Mesenchymal stem cell (in vitro differentiated cells and primary cell): ENCODE measurements at regions not wholly inside any gene's neighbourhood (a gene's known extent, or its start where the extent isn't known, plus 50 kb on each side); places are given as distances from the start of the nearest gene placed in this dataset.

Source experiments
- DNase-seq: peaks from one replicate; pipeline ENCODE4 v3.0.0-alpha.2; 2013
- H2AFZ ChIP-seq: one replicate; pipeline ENCODE4 v1.6.1; 2013; ENCODE audit warnings: low read depth, mild to moderate bottlenecking, control low read depth, inconsistent platforms, low read length, moderate library complexity
- H2AK5ac ChIP-seq: 2 replicates; pipeline ENCODE4 v1.6.1; 2013; ENCODE audit warnings: low read length, moderate library complexity, mild to moderate bottlenecking, inconsistent platforms; ENCODE audit not compliant: severe bottlenecking
- H2BK120ac ChIP-seq: one replicate; pipeline ENCODE4 v1.6.1; 2013; ENCODE audit warnings: low read depth, mild to moderate bottlenecking, inconsistent platforms, low read length, moderate library complexity
- H2BK12ac ChIP-seq, 2 experiments: one replicate each; pipeline ENCODE4 v1.6.1; 2013; ENCODE audit warnings: inconsistent platforms in 2 of 2, low read length in 2 of 2, mild to moderate bottlenecking in 2 of 2, moderate library complexity in 2 of 2, control low read depth in 1 of 2
- H2BK15ac ChIP-seq: one replicate; pipeline ENCODE4 v1.6.1; 2013; ENCODE audit warnings: mild to moderate bottlenecking, low read depth, inconsistent platforms; ENCODE audit not compliant: poor library complexity, severe bottlenecking
- H2BK5ac ChIP-seq: 2 replicates; pipeline ENCODE4 v1.6.1; 2013; ENCODE audit warnings: low read depth, mild to moderate bottlenecking, low read length, control low read depth, inconsistent platforms; ENCODE audit not compliant: poor library complexity, severe bottlenecking
- H3K14ac ChIP-seq, 2 experiments: one replicate each; pipeline ENCODE4 v1.6.1; 2013; ENCODE audit warnings: inconsistent platforms in 2 of 2, low read length in 2 of 2, control low read depth in 1 of 2, mild to moderate bottlenecking in 1 of 2, moderate library complexity in 1 of 2
- H3K18ac ChIP-seq, 2 experiments: one replicate each; pipeline ENCODE4 v1.6.1; 2013; ENCODE audit warnings: inconsistent platforms in 2 of 2, low read length in 2 of 2, control low read depth in 1 of 2, low read depth in 1 of 2, mild to moderate bottlenecking in 1 of 2
- H3K23ac ChIP-seq, 2 experiments: one replicate each; pipeline ENCODE4 v1.6.1; 2013; ENCODE audit warnings: inconsistent platforms in 2 of 2, low read length in 2 of 2, mild to moderate bottlenecking in 2 of 2, moderate library complexity in 2 of 2, control low read depth in 1 of 2
- H3K27ac ChIP-seq: 2 replicates; pipeline ENCODE4 v1.5.1; 2013; ENCODE audit warnings: mild to moderate bottlenecking, moderate library complexity, low read length, control low read depth, inconsistent platforms; ENCODE audit not compliant: poor library complexity, severe bottlenecking
- H3K27me3 ChIP-seq, 2 experiments: 2 replicates each; pipeline versions ENCODE4 v1.6.1 to v1.7.0; 2013; ENCODE audit warnings: low read length in 2 of 2, mild to moderate bottlenecking in 2 of 2, moderate library complexity in 2 of 2, control low read depth in 1 of 2, inconsistent platforms in 1 of 2; ENCODE audit not compliant: control insufficient read depth in 1 of 2, insufficient read depth in 1 of 2
- H3K36me3 ChIP-seq, 2 experiments: 2 replicates each; pipeline versions ENCODE4 v1.6.1 to v1.7.0; 2013; ENCODE audit warnings: low read length in 2 of 2, control low read depth in 1 of 2, inconsistent platforms in 1 of 2, low read depth in 1 of 2, mild to moderate bottlenecking in 1 of 2; ENCODE audit not compliant: insufficient read depth in 2 of 2, control insufficient read depth in 1 of 2
- H3K4ac ChIP-seq, 2 experiments: one replicate each; pipeline ENCODE4 v1.6.1; 2013; ENCODE audit warnings: inconsistent platforms in 2 of 2, low read length in 2 of 2, mild to moderate bottlenecking in 2 of 2, moderate library complexity in 2 of 2, control low read depth in 1 of 2, low read depth in 1 of 2
- H3K4me1 ChIP-seq: 2 replicates; pipeline ENCODE4 v1.6.1; 2013; ENCODE audit warnings: low read depth, low read length, control low read depth; ENCODE audit not compliant: control insufficient read depth, insufficient read depth
- H3K4me2 ChIP-seq: 2 replicates; pipeline ENCODE4 v1.6.1; 2013; ENCODE audit warnings: low read length, mild to moderate bottlenecking, inconsistent platforms; ENCODE audit not compliant: poor library complexity, severe bottlenecking
- H3K4me3 ChIP-seq, 2 experiments: 2 replicates each; pipeline versions ENCODE4 v1.5.1 to v1.7.0; 2013; ENCODE audit warnings: low read length in 2 of 2, mild to moderate bottlenecking in 2 of 2, control low read depth in 1 of 2, low read depth in 1 of 2; ENCODE audit not compliant: insufficient read depth in 1 of 2
- H3K79me1 ChIP-seq: replicated peaks from 2 replicates; pipeline ENCODE4 v1.6.1; 2013; ENCODE audit warnings: mild to moderate bottlenecking, control low read depth, low read length, inconsistent platforms; ENCODE audit not compliant: poor library complexity, severe bottlenecking
- H3K9ac ChIP-seq: 2 replicates; pipeline ENCODE4 v1.7.0; 2013; ENCODE audit warnings: mild to moderate bottlenecking, low read length, moderate library complexity
- H3K9me3 ChIP-seq: 2 replicates; pipeline ENCODE4 v1.7.0; 2013; ENCODE audit warnings: mild to moderate bottlenecking, low read length; ENCODE audit not compliant: control insufficient read depth
- H4K8ac ChIP-seq: one replicate; pipeline ENCODE4 v1.6.1; 2013; ENCODE audit warnings: inconsistent platforms, mild to moderate bottlenecking, low read length, moderate library complexity
- H4K91ac ChIP-seq: one replicate; pipeline ENCODE4 v1.6.1; 2013; ENCODE audit warnings: mild to moderate bottlenecking, low read length, inconsistent platforms
- WGBS: methylation state at CpG from one replicate; pipeline ENCODE4 v1.1.7; 2013; ENCODE audit warnings: mixed read lengths; 5-methylcytosine and 5-hydroxymethylcytosine counted together

DNA sequence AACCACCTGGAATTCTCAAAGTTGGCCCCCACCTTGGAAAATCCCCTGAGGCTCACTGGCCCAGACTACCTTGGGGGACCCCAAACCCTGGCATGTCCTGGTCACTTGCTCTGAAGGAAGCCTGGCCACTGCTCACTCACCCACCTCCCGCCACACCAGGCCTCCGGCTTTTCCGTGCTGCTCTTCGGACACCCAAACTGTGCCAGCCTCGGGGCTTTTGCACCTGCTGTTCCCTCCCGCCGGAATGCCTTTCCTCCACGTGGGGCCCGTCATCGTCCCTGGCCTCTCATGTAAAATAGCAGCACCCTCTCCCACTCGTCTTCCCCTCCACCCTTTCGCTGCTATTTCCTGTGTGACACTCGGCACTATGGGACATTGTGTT is 87.2 kb upstream of the NCOR2 start:
- 85% methylated on average over 12 of the region's 13 CpGs for WGBS
- Histone ChIP-seq H2BK12ac (peak overlapping the region; percentile 90 to 96), H3K79me1 (no peaks in the 10 kb centered on the region), H2AK5ac (peak overlapping the region; percentile 55), H3K4ac (peak overlapping the region; percentile 54 to 97), H3K23ac (peak overlapping the region in 1 of 2 experiments; percentile 29), H2BK5ac (peak overlapping the region; percentile 77), H3K9ac (peak overlapping the region; percentile 66), H4K91ac (peak overlapping the region; percentile 85), H2BK15ac (peak overlapping the region; percentile 87), H3K9me3 (no peaks in the 10 kb centered on the region), H3K4me3 (peak overlapping the region in 1 of 2 experiments; percentile 52), H2AFZ (no peak overlapping the region), H4K8ac (peak overlapping the region; percentile 39), H3K4me2 (no peak overlapping the region), H2BK120ac (peak overlapping the region; percentile 65), H3K14ac (peak overlapping the region in 1 of 2 experiments; percentile 90), H3K18ac (peak overlapping the region; percentile 78 to 93), H3K36me3 (no peaks in the 10 kb centered on the region), H3K27me3 (no peaks in the 10 kb centered on the region), H3K27ac (peak overlapping the region; percentile 94), H3K4me1 (peaks cover 42% of the 10 kb centered on the region)
- DNase-seq: no peak

- 63% methylated on average over 17 of the region's 19 CpGs for WGBS
- no peak for DNase-seq
- Histone ChIP-seq H3K36me3 (no peaks in the 10 kb centered on the region), H3K4me1 (peaks cover 42% of the 10 kb centered on the region), H3K27me3 (no peaks in the 10 kb centered on the region), H3K4ac (peak overlapping the region; percentile 5 to 96), H4K8ac (peak overlapping the region; percentile 76), H3K4me3 (peak overlapping the region in 1 of 2 experiments; percentile 10), H2AK5ac (peak overlapping the region; percentile 96), H3K18ac (peak overlapping the region; percentile 56 to 90), H3K79me1 (no peaks in the 10 kb centered on the region), H2AFZ (peak overlapping the region; percentile 81), H2BK5ac (peak overlapping the region; percentile 85), H3K9me3 (peaks cover 11% of the 10 kb centered on the region), H3K23ac (peak overlapping the region in 1 of 2 experiments; percentile 83), H2BK15ac (no peak overlapping the region), H2BK12ac (peak overlapping the region in 1 of 2 experiments; percentile 99), H3K14ac (peak overlapping the region in 1 of 2 experiments; percentile 44), H2BK120ac (peak overlapping the region; percentile 74), H4K91ac (peak overlapping the region; percentile 89), H3K4me2 (no peak overlapping the region), H3K9ac (peak overlapping the region; percentile 31), H3K27ac (no peak overlapping the region)
These were observed 85.9 kb upstream of the NCOR2 start for GRCh38 chr12:124653169-124653931.

- no peak overlapping the region for H3K27ac ChIP-seq
- 91% methylated on average over 6 of the region's 9 CpGs for WGBS
- H3K4me3 ChIP-seq: no peak overlapping the region
These were observed 85.2 kb upstream of the NCOR2 start for GRCh38 chr12:124652661-124653060.

DNA sequence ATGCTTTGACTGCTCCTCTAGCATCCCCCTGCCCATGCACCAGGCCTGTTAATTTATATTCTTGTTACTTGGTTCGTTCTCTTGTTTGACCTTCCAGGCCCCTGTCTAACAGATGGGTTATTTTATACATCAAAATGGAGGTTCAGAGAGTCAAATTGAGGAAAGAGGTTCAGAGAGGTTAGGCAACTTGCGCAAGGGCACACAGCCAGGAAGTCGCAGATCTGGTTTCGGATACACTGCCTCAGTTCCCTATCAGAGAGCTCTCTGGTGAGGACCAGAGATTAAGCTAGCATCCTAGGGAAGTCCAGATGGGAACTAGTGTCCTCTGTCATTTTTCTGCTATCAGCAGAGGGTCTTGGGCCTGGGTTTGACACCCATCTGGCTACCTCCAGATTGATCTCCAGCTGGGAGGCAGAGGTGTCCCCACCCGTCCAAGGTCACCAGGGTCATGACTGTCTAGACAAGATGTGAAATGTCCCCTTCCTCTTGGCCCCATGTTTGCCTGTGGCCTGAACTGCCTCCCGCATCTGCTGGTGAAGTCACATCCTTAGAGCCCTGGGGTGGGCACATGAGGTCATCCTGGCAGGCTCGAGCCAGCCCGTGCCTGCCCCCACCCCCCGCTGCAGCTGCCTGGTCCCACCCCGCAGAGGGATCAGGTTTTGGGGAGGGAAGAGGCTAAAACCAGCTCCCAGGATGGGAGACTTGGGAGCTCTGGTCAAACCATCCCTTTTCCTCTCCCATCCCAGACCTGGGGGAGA is 84.3 kb upstream of the NCOR2 start:
- peak overlapping the region; percentile 34 for H2BK120ac ChIP-seq
- H4K91ac ChIP-seq: peak overlapping the region; percentile 52
- peaks cover 40% of the 10 kb centered on the region for H3K4me1 ChIP-seq
- H3K9ac ChIP-seq: no peak overlapping the region
- H2AK5ac ChIP-seq: peak overlapping the region; percentile 96
- DNase-seq: peak; percentile 47
- no peak overlapping the region for H3K4me2 ChIP-seq
- H2BK12ac ChIP-seq: peak overlapping the region; percentile 23 to 28
- H2BK5ac ChIP-seq: no peak overlapping the region
- WGBS: 54% methylated on average over 10 of the region's 10 CpGs
- H3K23ac ChIP-seq: no peak overlapping the region
- H3K14ac ChIP-seq: peak overlapping the region in 1 of 2 experiments; percentile 53
- H3K36me3 ChIP-seq: no peaks in the 10 kb centered on the region
- peak overlapping the region; percentile 5 for H4K8ac ChIP-seq
- H3K18ac ChIP-seq: peak overlapping the region; percentile 59 to 90
- H3K79me1 ChIP-seq: no peaks in the 10 kb centered on the region
- H3K4me3 ChIP-seq: no peak overlapping the region
- H3K27me3 ChIP-seq: no peaks in the 10 kb centered on the region
- peaks cover 12% of the 10 kb centered on the region for H3K9me3 ChIP-seq
- no peak overlapping the region for H2AFZ ChIP-seq
- peak overlapping the region; percentile 69 for H2BK15ac ChIP-seq
- H3K4ac ChIP-seq: peak overlapping the region; percentile 55 to 71
- no peak overlapping the region for H3K27ac ChIP-seq

More at GRCh38 chr12:124652661-124653060, 85.2 kb upstream of the NCOR2 start:
- Histone ChIP-seq H4K8ac (peak overlapping the region; percentile 76), H2BK120ac (peak overlapping the region; percentile 74), H3K18ac (peak overlapping the region; percentile 59 to 90), H2AFZ (no peak overlapping the region), H3K79me1 (no peaks in the 10 kb centered on the region), H3K4me1 (peaks cover 42% of the 10 kb centered on the region), H3K4ac (peak overlapping the region; percentile 5 to 96), H3K9ac (no peak overlapping the region), H3K9me3 (peaks cover 12% of the 10 kb centered on the region), H2BK5ac (peak overlapping the region; percentile 66), H4K91ac (peak overlapping the region; percentile 89), H3K4me2 (no peak overlapping the region), H3K36me3 (no peaks in the 10 kb centered on the region), H2AK5ac (peak overlapping the region; percentile 96), H2BK12ac (peak overlapping the region; percentile 29 to 99), H3K14ac (no peak overlapping the region), H3K27me3 (no peaks in the 10 kb centered on the region), H2BK15ac (peak overlapping the region; percentile 39), H3K23ac (no peak overlapping the region)
- no peak for DNase-seq
